Mucosa of descending colon (tissue), 3 donors: ENCODE measurements at regions not wholly inside any gene's neighbourhood (a gene's known extent, or its start where the extent isn't known, plus 50 kb on each side); places are given as distances from the start of the nearest gene placed in this dataset.

Experiments used
- ATAC-seq: fragments of 200-7000 bp; cut with Tn5 transposase; one replicate; pipeline ENCODE4 v1.9.1; 2020; ENCODE audit warnings: mild to moderate bottlenecking, moderate library complexity
- DNase-seq, 3 donors: peaks; one replicate each; pipeline ENCODE4 v3.0.0-alpha.2; 2020
- H3K36me3 ChIP-seq: fragments of 200-600 bp; one replicate; pipeline ENCODE4 v1.8.0; 2021; ENCODE audit warnings: low read depth, mild to moderate bottlenecking
- H3K4me1 ChIP-seq: fragments of 200-600 bp; one replicate; pipeline ENCODE4 v1.8.0; 2021; ENCODE audit warnings: low read depth, mild to moderate bottlenecking
- H3K4me3 ChIP-seq: fragments of 200-600 bp; one replicate; pipeline ENCODE4 v1.8.0; 2021; ENCODE audit warnings: mild to moderate bottlenecking
- H3K9me3 ChIP-seq: fragments of 200-600 bp; one replicate; pipeline ENCODE4 v1.8.0; 2021; ENCODE audit warnings: mild to moderate bottlenecking
- intact Hi-C, 2 donors: fragments of 100-400 bp; cut with DNase I in 1 of 2; cut with micrococcal nuclease in 1 of 2; formaldehyde crosslinking; loops; one replicate each; pipeline versions ENCODE4 v1.11.0 to v1.11.1; 2022; cut with DNase I, micrococcal nuclease
- TF ChIP-seq, protein P1 (sequence below): fragments of 200-600 bp; IDR thresholded peaks from one replicate; pipeline ENCODE4 v1.8.0; 2022; ENCODE audit warnings: antibody characterized with exemption, mild to moderate bottlenecking
- donor health status: DM: no; HTN: no; CAD: no; lungs with moderate emphysema.
- donor health status: DM: no; HTN: no; CAD: no.
- donor health status: DM: no; HTN: yes; CAD: no.

DNA sequence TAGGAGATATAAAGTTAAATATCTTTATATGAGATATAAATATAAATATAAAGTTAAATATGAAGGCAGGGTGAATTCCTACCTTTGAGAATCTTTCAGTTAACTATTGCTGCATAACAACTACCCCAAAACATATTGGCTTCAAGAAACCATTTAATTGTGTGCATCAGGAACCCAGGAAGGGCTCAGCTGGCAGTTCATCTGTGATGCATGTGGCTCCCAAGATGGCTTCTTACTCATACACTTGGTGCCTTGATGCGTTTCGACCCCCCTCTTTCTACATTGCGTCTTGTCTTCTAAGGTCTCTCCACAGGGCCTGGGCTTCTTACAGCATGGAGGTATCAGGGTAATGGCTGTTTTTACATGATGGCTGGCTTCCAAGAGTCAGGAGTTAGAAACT is 253.9 kb upstream of the CRY1 start:
- TF ChIP-seq, protein P1, sequence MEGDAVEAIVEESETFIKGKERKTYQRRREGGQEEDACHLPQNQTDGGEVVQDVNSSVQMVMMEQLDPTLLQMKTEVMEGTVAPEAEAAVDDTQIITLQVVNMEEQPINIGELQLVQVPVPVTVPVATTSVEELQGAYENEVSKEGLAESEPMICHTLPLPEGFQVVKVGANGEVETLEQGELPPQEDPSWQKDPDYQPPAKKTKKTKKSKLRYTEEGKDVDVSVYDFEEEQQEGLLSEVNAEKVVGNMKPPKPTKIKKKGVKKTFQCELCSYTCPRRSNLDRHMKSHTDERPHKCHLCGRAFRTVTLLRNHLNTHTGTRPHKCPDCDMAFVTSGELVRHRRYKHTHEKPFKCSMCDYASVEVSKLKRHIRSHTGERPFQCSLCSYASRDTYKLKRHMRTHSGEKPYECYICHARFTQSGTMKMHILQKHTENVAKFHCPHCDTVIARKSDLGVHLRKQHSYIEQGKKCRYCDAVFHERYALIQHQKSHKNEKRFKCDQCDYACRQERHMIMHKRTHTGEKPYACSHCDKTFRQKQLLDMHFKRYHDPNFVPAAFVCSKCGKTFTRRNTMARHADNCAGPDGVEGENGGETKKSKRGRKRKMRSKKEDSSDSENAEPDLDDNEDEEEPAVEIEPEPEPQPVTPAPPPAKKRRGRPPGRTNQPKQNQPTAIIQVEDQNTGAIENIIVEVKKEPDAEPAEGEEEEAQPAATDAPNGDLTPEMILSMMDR, result no peak
- H3K4me3 ChIP-seq, result no peak overlapping the region

DNA sequence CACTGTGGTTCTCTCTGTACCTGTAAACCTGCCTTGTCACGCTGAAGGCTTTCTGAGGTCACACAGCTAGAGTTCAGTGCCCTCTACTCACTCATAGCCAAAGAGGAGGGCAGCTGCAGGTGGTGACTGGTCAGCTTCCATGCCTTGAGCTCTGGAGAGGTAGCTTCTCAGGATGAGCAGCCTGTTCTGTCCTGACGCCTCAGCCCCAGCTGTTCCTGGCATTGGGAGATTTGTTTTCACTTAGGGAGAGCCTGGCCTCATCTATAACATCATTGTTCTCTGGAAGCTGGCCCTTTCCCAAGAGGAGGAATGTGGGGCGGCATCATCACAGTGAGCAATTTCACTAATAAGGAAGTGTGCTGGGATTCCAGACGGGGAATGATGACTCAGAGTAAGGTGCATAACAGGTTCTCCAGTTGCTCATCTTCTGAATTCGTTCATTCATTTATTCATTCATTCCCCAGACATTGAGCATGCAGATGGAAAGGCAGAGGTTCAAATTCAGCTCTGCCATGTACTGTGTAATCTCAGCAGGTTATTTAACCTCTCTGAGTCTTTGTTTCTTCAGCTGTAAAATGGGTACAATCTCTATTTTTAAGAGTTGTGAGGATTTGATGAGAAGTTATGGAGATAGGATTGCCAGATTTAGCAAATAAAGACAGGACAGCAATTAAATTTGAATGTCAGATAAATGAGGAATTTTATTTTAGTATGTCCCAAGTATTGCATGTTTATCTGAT is 255.8 kb upstream of the CRY1 start:
- DNase-seq (peak in 2 of 3 donors; percentile 46 to 76), ATAC-seq (peak; percentile 96)
- Histone ChIP-seq H3K36me3 (no peaks in the 10 kb centered on the region), H3K4me3 (no peak overlapping the region), H3K4me1 (no peaks in the 10 kb centered on the region), H3K9me3 (no peaks in the 10 kb centered on the region)
- intact Hi-C loops, result no loop called here
- TF ChIP-seq, protein P1, result no peak

More for the DNA sequence above, 253.9 kb upstream of the CRY1 start:
- intact Hi-C loops, result no loop called here
- Histone ChIP-seq H3K4me1 (no peaks in the 10 kb centered on the region), H3K9me3 (no peaks in the 10 kb centered on the region), H3K36me3 (no peaks in the 10 kb centered on the region)
- ATAC-seq (no peak), DNase-seq (no peak)

DNA sequence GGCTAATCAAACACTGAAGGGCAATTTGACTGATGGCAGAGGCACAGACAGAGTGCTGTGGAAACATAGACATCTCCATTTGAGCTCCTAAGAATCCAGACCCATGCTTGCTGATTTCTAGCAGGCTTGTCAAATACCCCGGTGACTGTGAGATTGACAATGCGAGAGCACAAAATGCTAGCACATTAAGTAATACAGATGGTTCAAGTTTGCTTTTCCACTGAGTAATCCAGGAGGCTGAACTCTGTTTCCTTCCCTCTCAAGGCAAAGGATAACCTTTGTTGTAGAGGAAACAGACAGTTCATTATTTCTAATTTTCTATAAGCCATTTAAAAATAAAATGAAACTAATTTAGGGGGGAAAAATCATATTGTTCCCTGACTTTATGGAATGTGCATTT is 256.5 kb upstream of the CRY1 start:
- Histone ChIP-seq H3K4me1 (no peaks in the 10 kb centered on the region), H3K36me3 (no peaks in the 10 kb centered on the region), H3K4me3 (no peak overlapping the region), H3K9me3 (no peaks in the 10 kb centered on the region)
- intact Hi-C loops, result no loop called here
- DNase-seq (no peak), ATAC-seq (no peak)
- TF ChIP-seq, protein P1, result no peak

DNA sequence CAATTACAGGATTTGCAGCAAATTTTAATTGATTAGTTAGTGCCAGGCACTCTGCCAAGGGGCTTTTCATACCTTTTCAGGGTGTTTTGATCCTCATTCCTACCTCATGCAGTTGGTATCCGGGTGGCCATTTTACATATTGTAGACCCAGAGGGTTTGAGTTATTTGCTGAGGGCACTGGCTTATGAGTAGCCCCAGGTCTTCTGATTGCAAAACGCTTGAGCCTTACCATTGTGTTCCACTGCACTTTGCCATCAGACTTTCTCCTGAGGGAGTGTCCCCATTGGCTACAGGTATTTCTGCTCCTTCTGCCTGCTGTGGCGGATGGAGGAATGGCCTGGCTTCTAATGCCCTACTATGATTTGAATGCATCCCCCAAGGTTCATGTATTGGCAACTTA is 257.8 kb upstream of the CRY1 start:
- Histone ChIP-seq H3K9me3 (no peaks in the 10 kb centered on the region), H3K4me1 (no peaks in the 10 kb centered on the region), H3K36me3 (no peaks in the 10 kb centered on the region), H3K4me3 (no peak overlapping the region)
- DNase-seq (no peak), ATAC-seq (no peak)
- TF ChIP-seq, protein P1, result no peak
- intact Hi-C loops, result no loop called here

DNA sequence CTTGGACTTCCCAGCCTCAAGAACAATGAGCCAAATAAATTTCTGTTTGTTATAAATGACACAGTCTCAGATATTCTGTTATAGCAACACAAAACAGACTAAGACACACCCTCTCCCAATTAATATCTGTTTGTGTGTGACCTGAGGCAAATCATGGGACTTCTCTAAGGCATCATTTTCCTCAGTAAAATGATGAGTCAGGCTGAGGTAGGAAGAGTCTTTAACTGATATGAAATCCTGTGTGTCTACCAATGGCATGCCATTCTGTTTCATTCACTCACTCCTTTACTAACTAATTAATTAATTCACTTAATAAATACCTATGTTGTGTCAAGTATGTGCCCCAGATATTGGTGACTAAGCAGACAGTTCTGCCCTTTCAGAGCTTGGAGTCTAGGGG is 258.4 kb upstream of the CRY1 start:
- intact Hi-C loops, result no loop called here
- Histone ChIP-seq H3K36me3 (no peaks in the 10 kb centered on the region), H3K9me3 (no peaks in the 10 kb centered on the region), H3K4me3 (no peak overlapping the region), H3K4me1 (no peaks in the 10 kb centered on the region)
- TF ChIP-seq, protein P1, result no peak
- DNase-seq (no peak), ATAC-seq (no peak)
